Duodenal mucosa (tissue), 2 donors: ENCODE measurements at regions not wholly inside any gene's neighbourhood (a gene's known extent, or its start where the extent isn't known, plus 50 kb on each side); places are given as distances from the start of the nearest gene placed in this dataset.

ENCODE experiments used
- H3K27ac ChIP-seq: one replicate; pipeline ENCODE4 v1.7.0; 2013; ENCODE audit warnings: low read depth, low read length
- H3K27me3 ChIP-seq, 2 donors: one replicate each; pipeline ENCODE4 v1.7.0; 2013; ENCODE audit warnings: low read length in 2 of 2, control low read depth in 1 of 2; ENCODE audit not compliant: insufficient read depth in 2 of 2, control insufficient read depth in 1 of 2
- H3K36me3 ChIP-seq, 2 donors: one replicate each; pipeline ENCODE4 v1.7.0; 2013; ENCODE audit warnings: low read length in 2 of 2, control low read depth in 1 of 2; ENCODE audit not compliant: insufficient read depth in 2 of 2, control insufficient read depth in 1 of 2
- H3K4me1 ChIP-seq, 2 donors: one replicate each; pipeline ENCODE4 v1.7.0; 2013; ENCODE audit warnings: low read length in 2 of 2, control low read depth in 1 of 2; ENCODE audit not compliant: insufficient read depth in 2 of 2, control insufficient read depth in 1 of 2
- H3K4me3 ChIP-seq, 2 donors: one replicate each; pipeline ENCODE4 v1.7.0; 2013; ENCODE audit warnings: low read length in 2 of 2, low read depth in 1 of 2
- H3K9ac ChIP-seq, 2 donors: one replicate each; pipeline ENCODE4 v1.7.0; 2013; ENCODE audit warnings: low read length in 2 of 2, low read depth in 1 of 2
- H3K9me3 ChIP-seq, 2 donors: one replicate each; pipeline ENCODE4 v1.7.0; 2013; ENCODE audit warnings: low read length in 2 of 2, control low read depth in 1 of 2; ENCODE audit not compliant: control insufficient read depth in 1 of 2

DNA sequence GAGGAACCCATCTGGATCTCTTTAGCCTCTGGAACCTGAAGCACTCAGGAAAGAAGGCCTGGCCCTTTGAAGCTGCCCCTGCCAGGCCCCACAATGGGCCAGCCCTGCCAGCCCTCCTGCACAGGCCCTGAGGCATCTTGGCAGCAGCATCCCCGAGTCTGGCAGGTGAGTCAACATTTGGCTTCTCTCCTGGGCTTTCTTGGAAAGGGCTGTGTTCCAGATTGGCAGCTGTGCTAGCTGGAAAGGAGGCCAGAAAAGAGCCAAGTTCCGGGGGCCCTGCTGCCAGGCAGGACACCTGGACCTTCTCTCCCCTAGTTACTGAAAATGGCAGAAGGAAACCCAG lies 187.2 kb downstream of the SHQ1 start:
- peaks cover 0 to 8% of the 10 kb centered on the region in 2 donors for H3K4me1 ChIP-seq
- H3K4me3 ChIP-seq: no peak overlapping the region
- peaks cover 0 to 2% of the 10 kb centered on the region in 2 donors for H3K9me3 ChIP-seq
- H3K36me3 ChIP-seq: no peaks in the 10 kb centered on the region
- no peaks in the 10 kb centered on the region for H3K27me3 ChIP-seq
- H3K9ac ChIP-seq: no peak overlapping the region
- no peak overlapping the region for H3K27ac ChIP-seq

DNA sequence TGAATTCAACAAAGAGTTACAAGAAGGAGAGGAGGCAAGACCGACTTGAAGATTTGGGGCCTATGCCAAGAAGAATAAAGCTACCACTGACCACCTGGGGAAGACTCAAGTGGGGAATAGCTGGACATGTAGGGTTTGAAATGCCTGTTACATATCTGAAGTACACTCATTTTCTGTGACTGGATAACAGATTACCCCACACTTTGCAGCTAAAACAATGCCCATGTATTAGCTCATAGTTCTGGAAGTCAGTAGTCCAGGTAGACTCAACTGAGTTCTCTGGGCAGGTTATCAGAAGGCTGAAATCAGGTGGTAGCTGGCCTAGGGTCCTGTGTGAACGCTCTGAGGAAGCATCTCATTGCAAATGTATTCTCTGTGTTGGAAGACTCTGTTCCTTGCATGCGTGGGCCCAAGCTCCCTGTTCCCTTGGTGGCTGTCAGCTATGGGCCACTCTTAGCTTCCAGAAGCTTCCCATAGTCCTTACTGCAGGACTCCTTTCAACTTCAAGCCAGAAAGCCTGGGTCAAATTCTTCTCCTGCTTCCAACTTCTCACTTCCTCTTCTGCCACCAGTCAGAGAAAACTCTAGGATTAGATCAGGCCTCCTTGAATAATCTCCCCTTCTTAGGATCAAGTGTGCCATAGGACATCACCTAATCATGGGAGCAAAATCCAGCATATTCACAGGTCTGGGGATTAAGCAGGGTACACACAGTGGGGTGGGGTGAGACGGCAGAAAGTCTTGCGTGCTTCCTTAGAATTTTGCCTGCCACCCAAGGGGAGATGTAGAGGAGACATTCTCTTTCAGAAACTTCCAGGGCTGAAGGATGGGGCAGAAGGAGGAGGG lies 187.8 kb downstream of the SHQ1 start:
- H3K36me3 ChIP-seq: no peaks in the 10 kb centered on the region
- H3K4me1 ChIP-seq: peaks cover 0 to 8% of the 10 kb centered on the region in 2 donors
- no peaks in the 10 kb centered on the region for H3K27me3 ChIP-seq
- no peak overlapping the region for H3K9ac ChIP-seq
- H3K9me3 ChIP-seq: peaks cover 0 to 2% of the 10 kb centered on the region in 2 donors
- H3K4me3 ChIP-seq: no peak overlapping the region
- H3K27ac ChIP-seq: no peak overlapping the region

DNA sequence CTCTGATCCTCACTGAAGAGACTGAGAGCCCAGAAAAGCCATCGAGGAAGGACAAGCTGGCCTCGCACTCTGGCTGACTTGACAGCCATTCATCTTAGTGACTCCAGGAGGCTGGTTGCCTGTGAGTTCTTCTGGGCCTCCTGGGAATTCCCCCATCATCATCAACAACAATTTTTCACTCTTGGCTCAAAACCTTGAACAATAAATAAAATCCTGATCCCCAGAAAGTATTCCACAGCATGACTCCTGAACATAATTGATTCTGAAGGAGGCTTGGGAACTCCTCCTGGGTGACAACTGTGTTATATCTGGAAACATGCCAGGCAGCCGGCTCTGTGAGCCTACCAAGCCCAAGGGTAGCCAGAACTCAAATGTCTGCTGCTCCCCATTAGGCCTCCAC lies 188.6 kb downstream of the SHQ1 start:
- Histone ChIP-seq H3K36me3 (no peaks in the 10 kb centered on the region), H3K27ac (no peak overlapping the region), H3K27me3 (peaks cover 0 to 5% of the 10 kb centered on the region in 2 donors), H3K4me3 (no peak overlapping the region), H3K9ac (no peak overlapping the region), H3K9me3 (peaks cover 0 to 2% of the 10 kb centered on the region in 2 donors), H3K4me1 (peaks cover 0 to 14% of the 10 kb centered on the region in 2 donors)

DNA sequence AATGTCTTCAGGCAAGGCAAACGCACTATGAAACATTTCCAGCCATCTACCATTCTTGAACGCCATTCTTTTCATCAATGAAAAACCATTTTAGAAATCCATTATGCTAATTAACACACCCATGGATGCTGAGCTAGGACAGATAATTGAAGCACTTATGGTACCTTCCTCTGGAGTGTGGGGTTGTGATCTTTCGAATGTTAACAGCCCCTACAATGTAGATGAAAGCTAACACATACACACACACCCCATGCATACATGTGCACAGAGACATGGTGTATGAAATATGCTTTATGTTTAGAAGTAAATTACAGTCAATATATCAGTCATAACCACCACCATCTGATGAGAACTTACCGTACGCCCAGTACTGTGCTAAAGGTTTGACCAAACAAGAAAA lies 189.1 kb downstream of the SHQ1 start:
- Histone ChIP-seq H3K9ac (no peak overlapping the region), H3K27me3 (peaks cover 0 to 5% of the 10 kb centered on the region in 2 donors), H3K4me3 (no peak overlapping the region), H3K9me3 (peaks cover 0 to 1% of the 10 kb centered on the region in 2 donors), H3K36me3 (no peaks in the 10 kb centered on the region), H3K27ac (no peak overlapping the region), H3K4me1 (peaks cover 0 to 14% of the 10 kb centered on the region in 2 donors)

DNA sequence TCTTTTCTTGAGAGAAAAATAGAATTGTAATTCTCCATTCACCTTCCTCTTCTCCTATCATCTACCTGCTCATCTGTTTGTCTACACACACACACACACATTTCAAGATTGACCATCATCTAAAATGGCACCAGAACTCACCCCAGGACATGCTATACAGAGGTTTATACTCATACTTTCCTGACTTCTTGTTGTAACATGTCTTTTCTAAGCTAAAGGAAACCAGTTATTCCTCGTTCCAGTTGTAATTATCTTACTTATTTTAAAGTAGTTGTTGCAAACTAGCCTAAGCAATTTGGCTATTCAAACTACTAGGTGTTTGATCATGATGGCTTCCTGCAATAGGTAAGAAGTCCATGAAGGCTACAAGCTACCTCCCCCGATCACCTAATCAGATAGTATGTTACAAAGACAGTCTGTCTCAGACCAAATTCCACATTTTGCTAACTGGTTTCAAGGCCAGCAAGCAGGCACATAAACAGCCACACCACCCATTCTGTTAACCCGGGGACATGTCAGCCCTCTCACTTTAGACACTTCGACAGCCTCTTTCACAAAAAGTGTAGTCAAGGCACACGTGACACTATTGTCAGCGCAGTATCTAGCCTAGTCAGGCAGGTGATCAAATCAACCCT lies 189.7 kb downstream of the SHQ1 start:
- H3K4me1 ChIP-seq: peaks cover 0 to 14% of the 10 kb centered on the region in 2 donors
- H3K9me3 ChIP-seq: no peaks in the 10 kb centered on the region
- H3K9ac ChIP-seq: no peak overlapping the region
- no peak overlapping the region for H3K27ac ChIP-seq
- no peak overlapping the region for H3K4me3 ChIP-seq
- peaks cover 0 to 5% of the 10 kb centered on the region in 2 donors for H3K27me3 ChIP-seq
- no peaks in the 10 kb centered on the region for H3K36me3 ChIP-seq

DNA sequence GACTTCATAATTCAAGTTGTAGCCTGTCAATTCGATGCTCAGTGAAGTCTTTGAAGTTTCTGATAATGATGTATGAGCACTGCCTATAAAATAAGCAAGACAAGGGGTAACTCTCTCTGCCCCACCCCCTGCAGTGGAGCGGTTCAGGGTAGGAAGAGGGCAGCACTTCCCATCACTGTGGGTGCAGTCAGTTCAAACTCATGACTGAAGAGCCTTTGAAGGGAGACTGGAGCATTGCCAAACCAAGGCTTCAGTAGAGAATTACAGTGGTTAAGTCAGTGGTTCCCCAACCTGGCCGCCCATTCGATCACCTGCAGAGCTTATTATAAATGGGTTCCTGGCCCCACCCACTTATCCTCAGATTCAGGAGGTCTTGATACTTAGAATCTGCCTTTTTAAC lies 190.6 kb downstream of the SHQ1 start:
- Histone ChIP-seq H3K27me3 (peaks cover 0 to 5% of the 10 kb centered on the region in 2 donors), H3K27ac (no peak overlapping the region), H3K9me3 (no peaks in the 10 kb centered on the region), H3K9ac (no peak overlapping the region), H3K4me3 (no peak overlapping the region), H3K36me3 (no peaks in the 10 kb centered on the region), H3K4me1 (peaks cover 0 to 14% of the 10 kb centered on the region in 2 donors)

DNA sequence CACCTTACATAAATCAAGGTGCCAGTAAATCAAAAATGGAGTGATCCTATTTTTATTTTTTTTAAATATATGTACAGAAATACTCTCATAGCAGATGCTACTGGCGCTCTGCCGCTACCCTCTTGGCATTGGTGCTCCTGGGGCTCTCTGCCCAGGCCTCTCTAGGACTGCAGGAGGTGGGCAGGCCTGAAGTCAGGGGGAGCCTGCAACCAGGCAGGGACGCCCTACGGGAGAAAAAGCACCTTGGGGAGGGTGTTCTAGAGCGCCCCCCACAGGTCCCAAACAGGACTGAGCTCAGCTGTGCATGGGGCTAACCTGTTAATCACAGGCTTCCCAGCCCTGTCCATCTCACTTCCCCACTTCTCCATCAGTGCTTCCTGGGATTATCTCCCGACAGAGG lies 192.5 kb downstream of the SHQ1 start:
- Histone ChIP-seq H3K27me3 (peaks cover 0 to 5% of the 10 kb centered on the region in 2 donors), H3K9me3 (no peaks in the 10 kb centered on the region), H3K4me3 (no peak overlapping the region), H3K27ac (no peak overlapping the region), H3K9ac (no peak overlapping the region), H3K4me1 (peaks cover 0 to 12% of the 10 kb centered on the region in 2 donors), H3K36me3 (no peaks in the 10 kb centered on the region)

DNA sequence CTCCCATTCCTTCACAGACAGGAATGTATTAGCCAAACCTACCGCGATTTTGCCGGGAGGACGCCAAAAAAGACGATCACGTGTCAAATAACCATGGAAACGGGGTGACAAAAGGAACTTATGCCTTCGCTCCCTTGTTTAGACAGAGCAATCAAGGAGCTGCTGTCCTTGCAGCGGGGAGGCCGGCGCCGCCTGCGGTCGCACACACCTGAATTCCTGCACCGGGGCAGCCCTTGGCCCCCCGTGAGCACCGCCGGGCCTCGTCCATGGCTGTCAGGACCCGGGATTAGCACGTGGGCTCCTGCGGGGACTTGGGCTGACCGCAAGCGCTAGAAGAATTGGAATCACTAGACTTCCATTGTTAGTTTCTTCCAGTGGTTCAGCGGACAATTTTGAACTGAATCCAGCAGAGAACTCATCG lies 193.1 kb downstream of the SHQ1 start:
- Histone ChIP-seq H3K4me1 (peaks cover 0 to 6% of the 10 kb centered on the region in 2 donors), H3K4me3 (no peak overlapping the region), H3K9ac (no peak overlapping the region), H3K27ac (no peak overlapping the region), H3K27me3 (peaks cover 0 to 5% of the 10 kb centered on the region in 2 donors), H3K36me3 (no peaks in the 10 kb centered on the region), H3K9me3 (no peaks in the 10 kb centered on the region)

DNA sequence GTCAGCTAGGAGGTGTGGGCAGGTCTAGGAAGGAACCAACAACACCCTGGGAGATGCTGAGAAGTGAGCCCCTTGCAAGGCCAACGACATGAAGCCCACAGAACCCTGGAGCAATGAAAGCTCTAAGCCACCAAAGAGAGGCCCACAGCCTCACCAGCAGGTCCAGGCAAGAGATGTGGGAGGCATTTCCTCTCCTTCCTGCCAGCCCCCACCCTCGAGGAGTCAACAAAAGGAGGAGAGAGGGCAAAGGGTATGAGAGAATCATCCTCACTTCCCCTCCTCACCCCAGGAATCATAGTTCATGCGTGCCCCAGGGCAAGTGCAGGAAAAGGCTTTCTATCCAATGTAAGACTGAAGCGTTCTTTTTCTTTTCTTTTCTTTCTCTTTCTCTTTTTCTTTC lies 195.8 kb downstream of the SHQ1 start:
- Histone ChIP-seq H3K36me3 (no peaks in the 10 kb centered on the region), H3K4me3 (no peak overlapping the region), H3K27me3 (peaks cover 0 to 5% of the 10 kb centered on the region in 2 donors), H3K9me3 (no peaks in the 10 kb centered on the region), H3K27ac (no peak overlapping the region), H3K4me1 (peaks cover 0 to 6% of the 10 kb centered on the region in 2 donors), H3K9ac (no peak overlapping the region)

DNA sequence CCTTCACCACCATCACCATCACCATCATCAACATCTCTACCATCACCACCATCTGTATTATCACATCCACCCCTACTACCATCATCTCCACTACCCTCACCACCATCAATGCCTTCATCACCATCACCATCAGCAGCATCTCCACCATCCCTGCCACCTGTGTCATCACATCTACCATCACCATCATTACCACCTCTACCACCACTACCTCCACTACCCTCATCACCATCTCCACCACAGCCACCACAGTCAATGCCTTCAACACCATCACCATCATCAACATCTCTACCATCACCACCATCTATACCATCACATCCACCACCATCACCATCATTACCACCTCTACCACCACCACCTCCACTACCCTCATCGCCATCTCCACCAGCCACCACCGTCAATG lies 196.7 kb downstream of the SHQ1 start:
- H3K36me3 ChIP-seq: no peaks in the 10 kb centered on the region
- H3K27me3 ChIP-seq: peaks cover 0 to 5% of the 10 kb centered on the region in 2 donors
- peaks cover 0 to 6% of the 10 kb centered on the region in 2 donors for H3K4me1 ChIP-seq
- H3K27ac ChIP-seq: no peak overlapping the region
- no peaks in the 10 kb centered on the region for H3K9me3 ChIP-seq
- no peak overlapping the region for H3K4me3 ChIP-seq
- no peak overlapping the region for H3K9ac ChIP-seq
